NCI-H2196 treated with DMSO at 0.1 percent for 48 hours (cell line): ENCODE measurements at regions not wholly inside any gene's neighbourhood (a gene's known extent, or its start where the extent isn't known, plus 50 kb on each side); places are given as distances from the start of the nearest gene placed in this dataset.
"Not testable (repeated sequence)": the region's sequence is repeated elsewhere in the genome, so short reads cannot be mapped to it uniquely, and the experiment has no call there.

ENCODE experiments used
- DNase-seq: peaks from one replicate; lab custom pipeline; 2025; ENCODE audit not compliant: unreplicated experiment; lab: John Stamatoyannopoulos, UW

DNA sequence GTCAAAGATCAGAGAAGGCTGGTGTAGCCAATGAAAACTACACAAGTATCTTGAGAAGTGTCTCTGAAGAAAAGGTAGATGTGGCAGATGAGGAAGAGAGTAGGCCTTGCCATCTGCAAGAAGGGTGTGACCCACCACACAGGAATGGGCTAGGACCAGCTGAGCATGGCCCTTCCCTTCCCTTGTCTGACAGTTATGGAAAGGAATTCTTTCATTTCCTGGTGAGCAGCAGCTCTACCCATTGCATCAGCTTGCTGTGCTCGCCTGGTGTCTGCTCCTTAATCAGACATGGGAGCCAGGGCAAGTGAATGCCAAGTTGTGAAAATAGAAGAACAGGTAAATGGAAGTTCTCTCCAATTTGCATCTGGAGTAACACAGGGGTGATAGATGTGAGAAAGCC, 145.2 kb upstream of the KRR1 start:
- no peak for DNase-seq

DNA sequence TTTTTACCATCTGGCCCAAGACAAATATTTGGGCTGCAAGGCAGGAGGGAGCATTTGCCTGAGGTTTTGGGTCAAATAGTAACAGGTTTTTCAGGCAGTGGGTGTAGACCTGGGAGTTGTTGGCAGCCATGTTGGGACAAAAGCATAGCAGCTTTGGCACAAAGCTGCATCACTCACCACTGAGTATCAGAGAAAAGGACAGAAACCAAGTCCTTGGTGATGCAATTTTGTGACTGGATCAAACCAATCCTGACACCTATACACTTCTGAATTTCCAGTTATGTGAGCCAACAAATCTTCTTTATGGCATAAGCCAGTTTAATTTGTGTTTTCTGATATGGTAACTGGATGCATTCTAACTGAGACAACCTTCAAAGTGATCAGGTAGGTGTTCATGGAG, 144.8 kb upstream of the KRR1 start:
- no peak for DNase-seq

DNA sequence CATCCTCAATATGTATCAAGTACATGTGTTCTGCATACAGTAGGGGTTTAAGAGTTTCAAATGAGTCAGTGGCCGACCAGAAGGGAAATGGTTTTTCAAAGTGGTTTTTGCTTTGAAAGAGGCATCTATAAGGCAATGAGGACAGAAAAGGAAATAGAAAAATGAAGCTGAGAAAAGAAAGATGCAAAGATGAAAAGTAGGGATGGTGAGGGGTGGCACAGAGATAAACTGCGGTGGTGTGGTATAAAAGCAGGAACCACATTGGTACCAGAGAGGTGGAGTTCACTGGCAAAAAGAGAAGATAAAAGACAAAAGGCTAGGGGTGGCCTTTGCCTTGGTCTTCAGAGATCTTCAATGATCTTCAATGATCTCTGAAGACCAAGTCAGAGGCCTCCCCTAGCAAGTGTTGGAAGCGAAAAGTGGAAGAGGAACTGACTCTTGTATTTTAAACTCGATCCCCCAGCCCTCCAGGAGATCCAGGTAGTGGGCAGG, 144.0 kb upstream of the KRR1 start:
- no peak for DNase-seq

DNA sequence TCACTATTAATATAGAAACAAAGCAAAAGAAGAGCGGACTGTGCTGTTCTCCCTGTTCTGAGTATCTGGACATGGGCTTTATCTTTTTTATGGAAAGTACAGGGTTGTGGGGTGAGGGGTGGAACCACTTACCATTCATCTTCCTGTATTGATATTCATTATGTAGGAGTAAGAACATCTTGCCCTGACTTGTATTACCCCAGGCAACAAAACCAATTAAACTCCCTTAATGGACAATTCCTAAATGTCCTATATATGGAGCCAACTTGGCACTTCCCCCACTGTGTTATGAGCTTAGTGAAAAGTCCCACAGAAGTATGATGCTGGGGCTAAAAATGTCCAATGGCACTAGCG, 139.9 kb upstream of the KRR1 start:
- no peak for DNase-seq

DNA sequence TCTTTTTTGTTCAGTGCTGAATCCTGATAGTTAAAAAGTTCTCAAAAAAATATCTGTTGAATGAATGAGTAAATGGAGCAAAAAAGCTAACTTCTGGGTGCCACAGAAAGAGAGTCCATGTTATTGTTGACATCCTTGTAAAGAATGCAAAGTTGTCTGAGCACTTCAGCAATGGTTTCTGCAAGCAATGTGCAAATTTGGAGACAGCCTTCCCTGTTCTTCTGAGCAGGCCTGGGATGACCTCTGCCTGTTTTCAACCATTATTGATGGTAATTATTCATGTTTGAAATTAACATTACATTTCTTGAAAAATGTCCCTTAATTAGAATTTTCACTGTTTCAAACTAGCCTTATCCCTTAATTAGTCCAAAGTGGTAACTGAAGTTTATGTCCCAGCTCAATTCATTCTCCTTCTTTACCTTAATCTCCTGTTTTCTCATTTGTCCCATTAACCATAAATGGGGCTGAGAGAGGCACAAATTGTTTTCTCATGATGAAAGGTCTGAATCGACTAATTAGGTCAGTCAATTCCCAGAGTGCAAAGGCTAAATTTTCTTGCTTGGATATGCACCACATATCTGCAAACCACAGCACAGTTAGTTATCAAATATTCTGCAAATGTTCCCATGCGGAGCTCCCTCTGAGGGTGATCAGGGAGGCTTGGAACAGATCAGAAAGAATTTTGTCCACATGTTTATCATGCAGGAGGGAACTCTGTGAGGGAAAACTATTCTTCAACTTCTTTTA, 139.4 kb upstream of the KRR1 start:
- DNase-seq = no peak

DNA sequence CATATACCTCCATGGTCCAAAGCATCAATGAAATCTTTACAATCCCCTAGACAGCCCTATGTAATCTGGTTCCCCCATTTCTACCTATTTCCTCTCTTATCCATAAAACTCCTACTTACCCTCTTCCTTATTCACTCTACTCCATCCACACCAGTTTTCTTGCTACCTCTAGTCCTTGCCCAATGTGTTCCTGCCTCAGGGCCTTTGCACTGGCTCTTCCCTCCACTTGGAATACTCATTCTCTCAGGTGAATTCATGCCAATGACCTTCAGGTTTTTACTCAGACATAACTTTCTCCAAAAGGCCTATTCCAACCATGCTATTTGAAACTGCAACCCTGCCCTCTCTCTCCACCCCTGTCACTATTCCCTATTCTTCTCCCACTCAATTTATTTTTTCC, 138.7 kb upstream of the KRR1 start:
- DNase-seq = no peak

DNA sequence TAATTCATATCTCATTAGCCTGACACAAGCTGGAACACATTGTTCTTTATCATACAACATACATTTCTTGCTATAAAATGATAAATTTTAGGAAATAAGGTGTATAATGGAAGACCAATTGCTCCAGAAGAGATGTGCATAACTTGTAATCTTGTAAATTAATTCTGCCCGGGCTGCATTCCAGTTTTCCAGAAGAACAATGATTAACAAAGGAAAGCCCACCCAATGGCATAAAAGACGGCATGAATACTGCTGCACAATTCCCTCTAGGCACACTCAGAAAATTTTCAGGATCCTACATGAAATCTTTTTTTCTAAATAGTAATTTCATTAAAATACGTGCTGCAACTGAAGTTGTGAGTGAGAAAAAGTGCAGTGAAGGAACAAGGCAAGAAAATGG, 137.4 kb upstream of the KRR1 start:
- no peak for DNase-seq

DNA sequence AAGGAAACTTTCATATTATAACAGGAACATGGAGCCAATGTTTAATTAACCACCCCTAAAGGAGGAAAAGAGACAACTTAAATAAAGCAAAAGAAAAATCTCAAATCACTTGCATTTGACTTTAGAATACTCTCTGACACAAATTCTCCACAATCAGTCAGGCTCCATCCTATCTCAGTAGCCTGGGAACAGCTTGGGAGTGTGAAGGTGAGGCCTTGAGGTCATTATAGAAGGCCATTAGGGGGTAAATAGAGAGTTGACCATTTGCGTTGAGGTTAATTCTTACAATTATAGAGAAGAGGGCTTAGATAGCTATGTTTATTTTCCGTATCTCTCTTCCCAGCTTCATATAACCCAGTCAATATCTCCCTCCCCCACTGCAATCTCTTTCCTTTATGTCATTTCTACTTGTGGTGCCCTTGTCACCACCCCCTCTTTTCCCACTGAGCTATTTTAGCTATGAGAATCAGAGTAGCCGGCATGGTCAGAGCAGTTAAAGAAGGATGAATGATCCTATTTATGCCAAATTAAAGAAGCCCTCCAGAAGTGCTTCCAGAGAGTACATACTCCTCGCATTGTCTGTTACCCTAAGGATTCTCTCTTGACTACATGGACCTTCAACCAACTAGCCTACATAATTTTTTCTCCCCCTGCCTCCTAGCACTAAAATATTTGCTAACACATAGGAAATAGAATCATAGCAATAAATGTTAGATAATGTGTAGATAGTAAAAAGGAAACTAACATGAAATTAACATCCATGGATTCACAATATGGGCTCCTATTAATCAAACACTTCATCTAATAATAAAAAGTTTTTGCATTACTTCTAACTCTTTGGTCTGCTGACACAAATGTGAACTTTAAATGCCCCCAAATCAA, 135.2 kb upstream of the KRR1 start:
- no peak for DNase-seq

DNA sequence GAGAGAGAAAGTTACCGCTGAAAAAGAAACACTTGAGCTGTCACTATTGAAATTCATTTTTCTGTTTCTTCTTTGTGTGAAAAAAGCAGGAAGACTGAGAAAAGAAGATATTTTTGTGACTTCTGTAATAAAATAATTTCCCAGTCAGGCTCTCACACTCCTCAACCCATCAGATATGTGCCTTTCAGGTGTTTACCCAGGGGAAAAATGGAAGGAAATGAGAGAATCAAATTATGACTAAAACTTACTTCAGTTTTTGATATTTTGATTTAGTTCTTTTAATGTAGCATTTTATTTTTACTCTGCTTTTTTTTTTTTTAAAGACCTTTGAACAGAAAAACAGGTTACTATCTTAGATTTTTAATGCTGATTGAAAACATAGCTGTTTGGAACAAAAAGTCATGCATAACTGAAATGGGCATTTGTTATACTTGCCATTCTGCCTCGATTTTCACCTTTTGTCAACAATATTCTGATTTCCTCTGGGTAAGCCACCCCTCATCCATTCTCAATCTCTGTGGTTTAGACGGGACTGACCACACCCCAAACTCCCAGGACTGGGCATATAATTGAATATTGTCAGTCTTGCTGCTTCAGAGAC, 133.2 kb upstream of the KRR1 start:
- DNase-seq = no peak

DNA sequence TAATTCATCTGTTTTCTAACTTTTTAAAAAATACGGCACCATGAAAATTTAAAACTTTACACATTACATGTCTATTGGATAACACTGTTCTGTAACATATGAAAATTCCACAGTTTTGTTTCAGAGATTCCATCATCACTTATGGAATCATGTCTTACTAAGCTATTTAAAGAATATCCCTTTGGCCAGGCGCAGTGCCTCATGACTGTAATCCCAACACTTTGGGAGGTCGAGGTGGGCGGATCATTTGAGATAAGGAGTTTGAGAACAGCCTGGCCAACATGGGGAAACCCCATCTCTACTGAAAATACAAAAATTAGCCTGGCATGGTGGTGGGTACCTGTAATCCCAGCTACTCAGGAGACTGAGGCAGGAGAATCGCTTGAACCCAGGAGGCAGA, 131.7 kb upstream of the KRR1 start:
- not testable (repeated sequence) for DNase-seq

DNA sequence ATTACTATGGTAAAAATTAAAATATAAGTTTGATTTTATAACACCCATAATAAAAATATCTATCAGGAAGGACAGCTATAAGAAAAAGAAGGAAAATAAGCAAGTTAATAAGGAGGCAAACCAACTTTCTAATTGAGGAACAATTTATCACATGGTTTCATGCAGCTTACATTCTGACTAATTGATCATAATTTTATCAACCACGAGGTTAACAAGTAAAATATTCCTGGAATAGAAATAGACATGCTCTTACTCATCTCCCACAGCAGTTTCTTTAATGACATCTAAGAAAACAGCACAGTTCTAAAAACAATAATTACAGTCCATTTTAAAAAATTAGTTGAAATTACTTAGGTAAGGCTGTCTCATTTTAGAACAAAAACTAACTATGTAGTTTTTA, 130.8 kb upstream of the KRR1 start:
- DNase-seq = no peak

DNA sequence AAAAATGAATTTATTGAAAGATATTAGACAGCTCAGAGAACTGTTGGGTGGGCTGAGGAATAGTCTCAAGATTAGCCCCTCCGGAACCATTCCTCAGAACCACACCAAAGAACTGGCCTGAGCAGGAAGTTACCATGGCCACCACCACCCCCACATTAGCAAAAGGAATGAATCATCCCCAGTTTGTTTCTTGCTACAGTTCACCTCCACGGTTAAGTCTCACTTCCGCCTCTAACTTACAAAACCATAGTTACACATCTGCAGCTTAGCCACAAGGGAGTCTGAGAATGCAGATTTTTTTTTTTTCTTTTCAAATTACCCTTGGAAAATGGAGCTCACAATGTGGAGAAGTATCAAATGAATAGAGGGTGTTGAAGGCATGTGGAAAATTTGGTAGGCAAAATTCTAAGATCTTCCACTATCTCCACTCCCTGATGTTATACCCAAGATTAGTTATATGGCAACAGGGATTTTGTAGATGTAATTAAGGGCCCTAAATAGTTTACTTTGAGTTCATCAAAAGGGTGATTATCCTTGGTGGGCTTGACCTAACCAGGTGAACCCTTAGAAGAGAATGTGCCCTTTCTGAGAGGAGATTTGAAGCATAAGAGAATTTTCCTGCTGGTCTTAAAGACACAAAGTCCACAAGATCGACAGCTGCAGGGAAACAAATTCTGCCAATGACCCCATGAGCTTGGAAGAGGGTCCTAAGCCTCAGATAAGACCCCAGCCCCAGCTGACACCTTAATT, 129.8 kb upstream of the KRR1 start:
- no peak for DNase-seq

DNA sequence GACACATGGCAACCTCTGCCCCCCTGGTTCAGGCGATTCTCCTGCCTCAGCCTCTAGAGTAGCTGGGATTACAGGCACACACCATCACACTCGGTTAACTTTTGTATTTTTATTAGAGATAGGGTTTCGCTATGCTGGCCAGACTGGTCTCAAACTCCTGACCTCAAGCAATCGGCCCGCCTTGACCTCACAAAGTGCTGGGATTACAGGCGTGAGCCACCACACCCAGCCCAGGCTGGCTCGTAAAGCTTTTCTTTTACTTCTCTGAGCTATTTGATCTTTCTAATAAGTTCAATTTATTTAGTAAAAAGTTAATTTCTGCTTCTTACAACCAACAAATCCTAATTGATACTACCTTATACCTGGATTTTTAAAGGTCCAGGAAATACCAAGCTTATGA, 127.4 kb upstream of the KRR1 start:
- DNase-seq = no peak

DNA sequence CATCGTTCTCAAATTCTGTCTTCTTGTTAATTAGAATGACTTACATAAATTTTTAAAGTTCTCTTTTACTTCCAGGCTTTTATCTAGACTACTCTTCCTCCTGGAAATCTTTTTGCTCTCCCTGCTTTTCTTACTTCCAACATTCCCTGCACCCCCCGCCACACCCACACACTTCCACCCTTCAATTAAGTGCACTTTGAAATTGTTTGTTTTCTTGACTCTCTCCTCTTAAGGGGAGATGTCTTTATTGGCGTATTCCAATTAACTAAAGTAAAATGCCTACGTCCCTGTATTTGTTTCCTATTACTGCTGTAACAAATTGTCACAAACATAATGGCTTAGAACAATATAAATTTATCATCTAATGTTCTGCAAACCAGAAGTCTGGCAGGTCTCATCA, 125.2 kb upstream of the KRR1 start:
- DNase-seq = no peak

DNA sequence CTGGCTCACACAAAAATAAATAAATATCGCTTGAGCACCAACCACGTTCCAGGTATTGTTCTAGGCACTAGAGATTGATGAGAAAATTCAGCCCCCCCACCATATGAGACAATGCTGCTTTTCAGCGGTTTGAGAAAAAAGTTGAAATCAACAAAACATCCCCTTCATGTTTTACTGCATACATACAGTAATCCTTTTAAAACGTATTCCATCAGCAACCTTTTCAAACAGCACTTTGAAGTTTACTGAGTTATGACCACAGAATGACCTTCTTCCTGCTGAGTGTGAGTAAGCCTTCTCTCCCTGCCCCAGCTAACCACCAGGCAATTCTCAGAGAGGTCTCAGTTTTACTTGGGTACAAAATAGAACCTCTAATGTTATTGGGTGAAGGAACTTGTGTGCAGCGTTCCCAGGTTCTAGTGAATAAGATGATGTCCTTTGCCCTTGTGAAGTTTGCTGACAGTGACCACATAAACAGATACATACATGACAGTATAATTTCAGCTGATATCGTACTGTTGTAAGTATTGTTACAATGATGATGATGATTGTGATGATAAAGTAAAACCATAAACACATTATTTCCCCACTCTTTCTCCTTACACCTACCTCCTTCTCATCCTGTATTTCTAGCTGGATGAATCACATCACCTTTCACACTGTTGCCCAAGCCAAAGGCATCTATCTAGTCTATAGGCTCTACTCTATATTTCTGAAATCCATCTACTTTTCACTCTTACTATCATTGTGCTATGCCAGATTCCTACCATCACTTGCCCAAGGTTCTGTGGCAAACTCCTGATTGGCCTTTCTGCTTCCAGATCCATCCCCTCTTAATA, 124.4 kb upstream of the KRR1 start:
- DNase-seq = no peak

DNA sequence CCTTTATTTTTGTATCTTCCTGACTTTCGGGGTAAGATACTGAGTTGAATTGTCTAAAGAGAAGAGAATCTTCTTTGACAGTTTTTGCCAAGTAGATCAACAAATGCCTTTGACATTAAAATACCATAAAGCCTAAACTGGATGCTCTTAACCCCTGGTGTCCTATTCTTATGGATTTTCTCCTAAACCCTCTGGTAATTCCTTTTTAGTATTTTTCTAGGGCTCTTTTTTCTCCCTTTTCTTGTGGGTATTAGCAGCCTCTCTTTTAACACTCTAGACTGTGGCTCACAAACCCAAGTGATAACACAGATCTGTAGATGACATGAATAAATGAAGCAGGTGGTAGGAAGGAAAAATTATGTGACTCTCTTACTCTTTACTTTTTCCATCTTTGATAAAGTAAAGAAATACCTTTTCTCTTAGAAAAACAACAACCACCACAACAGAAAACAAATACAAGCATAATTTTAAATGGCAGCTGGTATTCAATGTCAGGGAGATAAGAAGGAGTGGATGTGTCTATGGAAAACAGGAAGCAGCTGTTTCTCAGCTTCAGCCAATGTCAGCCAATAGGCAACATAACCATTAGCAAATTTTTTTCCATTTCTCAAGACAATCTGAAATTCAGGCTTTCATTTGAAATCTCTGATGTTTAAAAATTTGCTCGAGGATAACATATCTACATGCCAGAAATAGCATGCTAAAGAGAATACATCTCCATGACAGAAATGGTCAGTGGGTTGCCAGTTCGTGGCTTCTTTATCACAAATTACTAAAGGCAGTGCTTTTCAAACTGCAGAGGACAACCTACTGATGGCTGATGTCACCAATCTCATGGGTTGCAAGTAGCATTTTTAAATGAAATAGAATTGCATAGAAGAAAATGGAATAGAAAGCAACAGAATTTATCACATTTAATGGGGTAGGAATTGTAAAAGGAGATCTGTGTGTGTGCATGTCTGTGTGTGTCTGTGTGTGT, 123.1 kb upstream of the KRR1 start:
- no peak for DNase-seq

DNA sequence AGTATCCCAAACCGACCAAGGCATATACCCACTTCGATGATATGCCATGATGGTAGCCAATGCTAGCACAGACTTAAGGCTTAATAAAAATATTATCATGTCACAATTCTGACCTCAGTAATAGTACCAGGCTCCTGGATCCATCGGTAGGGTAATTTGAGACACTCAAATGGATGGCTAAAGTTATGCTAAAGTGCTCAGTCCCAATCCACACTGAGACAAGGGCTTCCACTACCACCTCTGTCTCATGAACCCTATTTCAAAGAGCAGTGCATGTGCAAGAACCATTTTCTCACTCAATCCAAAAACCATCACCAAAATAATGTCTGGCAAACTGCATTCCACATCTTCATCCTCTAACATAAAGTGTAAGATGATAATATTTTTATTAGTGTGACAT, 122.4 kb upstream of the KRR1 start:
- DNase-seq = no peak

DNA sequence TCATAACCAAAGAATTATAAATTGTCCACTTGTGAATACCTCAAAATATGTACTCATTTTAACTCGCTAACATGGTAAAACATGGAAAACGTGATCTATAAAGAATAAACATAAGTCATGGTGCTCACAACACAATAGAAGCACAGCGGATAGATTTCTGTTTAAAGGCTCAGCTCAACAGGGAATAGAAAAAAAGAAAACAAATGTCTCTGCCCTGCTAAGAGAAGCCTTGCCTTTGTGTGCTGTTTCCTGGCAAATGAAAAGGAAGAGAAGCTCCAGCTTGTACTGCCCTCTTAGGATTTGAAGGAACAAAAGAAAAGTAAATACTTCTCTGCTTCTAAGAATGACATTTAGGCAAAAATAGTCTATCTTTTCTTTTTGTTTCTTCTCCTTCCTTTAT, 121.0 kb upstream of the KRR1 start:
- DNase-seq = peak; percentile 25

DNA sequence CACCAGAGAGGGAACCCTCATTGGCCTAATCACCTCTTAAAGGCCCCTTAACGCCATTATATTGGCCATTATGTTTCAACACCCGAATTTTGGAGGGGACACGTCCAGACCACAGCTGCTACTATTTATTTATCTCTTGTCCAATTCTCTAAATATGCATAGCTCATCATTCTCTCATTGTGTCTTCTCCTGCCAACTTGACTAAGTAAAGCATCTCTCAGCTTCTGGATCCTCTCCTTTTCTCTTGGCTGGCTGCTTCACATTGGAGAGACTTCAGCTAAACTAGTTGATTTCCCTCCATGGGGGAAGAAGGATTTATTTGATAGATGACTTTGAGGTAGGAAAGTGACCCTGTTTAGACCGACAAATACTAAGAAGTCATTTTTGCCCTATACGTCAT, 120.4 kb upstream of the KRR1 start:
- no peak for DNase-seq
